Renal cortex interstitium (tissue), 11 donors: ENCODE measurements at regions not wholly inside any gene's neighbourhood (a gene's known extent, or its start where the extent isn't known, plus 50 kb on each side); places are given as distances from the start of the nearest gene placed in this dataset.

Experiments used
- DNase-seq, 11 donors: peaks; one replicate each; pipeline ENCODE4 v3.0.0-alpha.2; 2013; ENCODE audit warnings: low read depth in 9 of 11, low spot score in 4 of 11; ENCODE audit errors: extremely low read depth in 1 of 11

DNA sequence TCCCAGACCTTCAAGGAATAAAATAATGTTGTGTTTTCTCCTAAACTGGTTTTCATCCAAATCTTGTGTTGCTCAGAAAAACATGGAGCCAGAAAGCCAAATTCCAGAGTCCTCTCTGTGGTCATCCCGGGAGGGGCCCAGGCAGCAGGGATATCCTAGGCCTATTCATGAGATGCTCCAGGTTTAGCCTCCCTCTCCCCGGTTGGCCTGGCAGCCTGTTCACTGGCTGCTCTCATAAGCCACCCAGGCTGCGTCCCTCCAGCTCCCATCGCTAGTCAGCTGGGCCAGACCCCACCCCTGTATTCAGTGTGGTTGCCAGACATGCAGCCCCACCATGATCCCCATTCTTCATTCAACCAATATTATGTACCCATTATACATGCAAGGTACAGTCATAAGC is 113.4 kb upstream of the F3 start:
- DNase-seq, result no peak

GRCh38 chr1:94654459-94654858 is 112.9 kb upstream of the F3 start:
- no peak for DNase-seq

GRCh38 chr1:94654031-94654430 is 112.5 kb upstream of the F3 start:
- peak in 1 of 11 donors; percentile 21 for DNase-seq

DNA sequence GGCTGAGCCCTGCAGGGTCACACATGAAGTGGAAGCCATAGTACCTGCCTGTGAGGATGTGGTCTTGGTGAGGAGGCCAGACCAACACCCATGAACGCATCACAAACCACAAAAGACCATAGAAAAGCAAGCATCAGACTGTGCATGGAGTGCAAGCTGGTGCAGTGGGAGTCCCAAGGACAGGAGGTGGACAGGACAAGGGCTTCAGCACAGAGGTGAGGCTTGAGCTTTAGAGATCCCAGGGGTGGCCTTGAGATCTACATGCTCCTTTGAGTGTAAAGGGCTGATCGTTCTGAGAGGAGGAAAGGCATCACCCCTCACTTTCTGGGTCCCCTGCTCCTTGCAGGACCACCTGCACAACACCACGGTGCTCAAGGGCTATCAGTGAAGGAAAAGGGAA is 111.9 kb upstream of the F3 start:
- no peak for DNase-seq

DNA sequence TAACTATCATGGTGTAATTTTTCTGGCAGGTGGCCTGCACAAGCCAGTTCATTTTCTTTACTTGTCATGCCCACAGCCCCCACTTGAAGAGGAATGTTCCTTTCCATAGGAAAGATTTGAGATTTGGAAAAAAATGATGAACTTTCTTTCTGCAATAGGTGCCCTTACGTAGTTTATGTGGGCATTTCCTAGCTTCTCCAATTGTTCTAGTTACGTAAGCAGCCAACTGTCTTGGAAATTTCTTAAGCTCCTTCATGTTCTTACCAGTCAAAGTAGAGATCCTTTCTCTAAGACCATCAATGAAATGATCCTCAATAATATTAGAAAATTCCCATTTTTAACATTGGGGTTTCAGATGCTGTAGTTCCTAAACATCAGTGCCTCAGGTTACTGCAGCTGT is 109.5 kb upstream of the F3 start:
- DNase-seq, result no peak

GRCh38 chr1:94650301-94650700 is 108.7 kb upstream of the F3 start:
- DNase-seq, result no peak

- DNase-seq, result peak in 9 of 11 donors; percentile 12 to 47 (median 35)
These were observed 106.9 kb upstream of the F3 start for GRCh38 chr1:94648225-94649007.

- no peak for DNase-seq
These were observed 105.4 kb upstream of the F3 start for GRCh38 chr1:94646786-94647555.

- DNase-seq, result no peak
These were observed 104.6 kb upstream of the F3 start for GRCh38 chr1:94646141-94646643.

DNA sequence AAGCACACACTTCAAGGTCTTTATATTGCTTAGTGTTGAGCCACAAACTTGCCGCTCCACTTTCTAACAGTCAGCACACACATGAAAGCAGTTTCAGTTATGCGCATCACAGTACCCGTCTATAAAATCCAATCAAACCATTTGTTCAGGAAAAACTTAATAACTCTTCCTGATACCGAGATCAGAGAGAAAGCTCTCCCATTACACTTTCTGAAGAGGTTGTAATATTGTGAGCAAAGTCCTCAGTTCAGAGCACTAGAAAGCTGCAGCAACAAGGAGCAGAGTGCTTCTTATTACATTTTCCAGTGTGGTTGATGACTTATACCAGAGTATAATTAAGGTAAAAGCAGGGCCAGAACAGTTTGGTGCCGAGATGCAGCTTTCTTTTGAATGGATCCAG is 102.8 kb upstream of the F3 start:
- no peak for DNase-seq

- DNase-seq, result no peak
These were observed 102.3 kb upstream of the F3 start for GRCh38 chr1:94643819-94644218.

GRCh38 chr1:94642617-94643321 is 101.2 kb upstream of the F3 start:
- no peak for DNase-seq

DNA sequence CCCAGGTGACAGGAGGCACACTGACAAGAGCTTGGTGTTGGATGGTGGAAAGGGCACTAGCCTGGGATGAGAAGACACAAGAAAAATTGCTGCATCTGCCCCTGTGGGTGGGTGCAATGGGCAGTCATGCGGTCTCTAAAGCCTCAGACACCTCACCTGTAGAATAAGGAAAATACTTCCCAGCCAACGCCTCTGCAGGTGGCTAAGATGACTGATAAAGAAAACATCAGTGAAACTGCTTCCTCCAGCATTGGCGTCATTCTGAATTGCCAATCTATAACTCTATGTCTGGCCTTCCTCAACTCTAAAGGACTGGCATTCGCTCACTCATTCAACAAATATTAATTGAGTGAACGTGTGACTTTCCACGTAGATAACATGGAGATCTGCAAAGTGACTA is 100.4 kb upstream of the F3 start:
- no peak for DNase-seq

- DNase-seq, result no peak
These were observed 98.6 kb upstream of the F3 start for GRCh38 chr1:94640125-94640524.

- no peak for DNase-seq
These were observed 95.6 kb upstream of the F3 start for GRCh38 chr1:94637121-94637520.

DNA sequence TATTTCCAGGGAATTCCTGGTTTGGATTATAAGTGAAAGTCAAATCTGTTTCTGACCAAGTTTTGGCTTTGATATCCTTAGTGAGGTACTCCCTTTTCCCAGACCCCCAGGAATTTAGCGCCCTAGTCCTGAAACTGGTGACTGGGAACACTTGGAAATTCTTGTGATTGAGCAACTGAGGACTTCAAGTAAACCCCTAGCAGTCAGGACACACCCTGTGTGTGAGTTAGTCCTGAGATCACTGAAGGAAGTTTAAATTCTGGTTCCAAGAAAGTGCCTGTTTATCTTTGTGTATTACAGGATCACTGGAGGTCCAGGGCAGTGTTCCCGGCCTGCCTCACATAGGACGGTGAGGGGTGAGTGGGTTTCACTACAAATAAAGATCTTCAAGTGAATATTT is 95.1 kb upstream of the F3 start:
- no peak for DNase-seq

DNA sequence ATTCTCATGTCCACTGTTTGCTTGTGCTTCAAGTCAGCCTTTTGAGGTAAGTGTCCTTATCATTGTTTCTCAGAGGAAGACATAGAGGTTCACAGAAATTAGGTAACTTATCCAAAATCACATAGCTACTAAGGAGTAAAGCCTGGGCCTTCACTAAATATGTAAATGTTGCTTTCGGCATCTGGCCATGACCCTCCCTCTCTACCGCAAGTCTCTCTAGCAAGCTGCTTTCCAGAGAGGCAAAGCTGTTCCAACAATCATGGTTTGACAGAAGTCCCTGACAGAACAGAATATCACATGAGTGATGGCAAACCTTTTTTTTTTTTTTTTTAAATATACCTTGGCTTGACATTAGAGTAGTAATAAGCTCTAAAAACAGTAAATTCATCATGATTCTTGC is 94.5 kb upstream of the F3 start:
- DNase-seq, result no peak

DNA sequence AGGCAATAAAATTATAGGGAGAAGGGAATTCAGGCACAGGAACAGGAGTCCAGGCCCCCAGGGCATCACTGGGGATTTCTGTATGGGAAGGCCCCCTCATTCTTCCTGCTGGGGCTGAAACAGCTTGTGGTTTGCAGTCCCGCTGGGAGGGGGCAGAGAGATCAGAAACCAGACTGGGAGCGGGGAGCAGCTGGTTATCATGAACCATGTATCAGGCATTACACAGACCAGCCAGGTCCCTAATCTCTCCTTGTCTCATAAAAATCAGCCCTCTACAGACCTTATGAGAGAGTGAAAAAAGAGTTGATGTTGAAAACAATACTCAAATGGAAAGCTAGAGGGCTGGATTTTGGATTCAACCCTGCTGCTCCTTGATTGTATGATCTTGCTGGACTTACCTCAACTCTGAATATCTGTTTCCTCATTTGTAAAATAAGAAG is 93.4 kb upstream of the F3 start:
- no peak for DNase-seq

- DNase-seq, result no peak
These were observed 91.5 kb upstream of the F3 start for GRCh38 chr1:94633051-94633450.
